ENCODE measurements at regions not wholly inside any gene's neighbourhood (a gene's known extent, or its start where the extent isn't known, plus 50 kb on each side); places are given as distances from the start of the nearest gene placed in this dataset.

GRCh38 chr12:5308216-5308615, 123.7 kb upstream of the NTF3 start:
- POLR2A ChIA-PET = no interaction called here
- CTCF ChIA-PET = no interaction called here
- no peak for DNase-seq
- no peak overlapping the region for H3K4me3 ChIP-seq (ENCODE audit: low read depth, low read length)
- BruUV-seq (replicated peaks) = no TSS peak
- no peaks in the 10 kb centered on the region; the same call in 1 of the 2 replicates for H3K36me3 ChIP-seq (ENCODE audit: control insufficient read depth, insufficient read depth, low read length)
- Mint-ChIP-seq H3K27ac (ENCODE audit: unreplicated experiment) (no peak overlapping the region), H3K4me1 (ENCODE audit: low read depth, unreplicated experiment) (peaks cover 18% of the 10 kb centered on the region), H3K36me3 (ENCODE audit: insufficient read depth, unreplicated experiment) (no peaks in the 10 kb centered on the region), H3K27me3 (ENCODE audit: insufficient read depth, unreplicated experiment) (no peaks in the 10 kb centered on the region), H3K9me3 (ENCODE audit: unreplicated experiment) (peaks cover 11% of the 10 kb centered on the region), H3K4me3 (ENCODE audit: unreplicated experiment) (no peak overlapping the region)
- H3K9me3 ChIP-seq = peaks cover 6% of the 10 kb centered on the region; the same call in 1 of the 2 replicates
- H3K4me1 ChIP-seq = peaks cover 22% of the 10 kb centered on the region
- intact Hi-C loops (cut with micrococcal nuclease; ENCODE audit: unreplicated experiment) = loop anchor here (5.0 kb wide), 1 partner anchor 84 kb away; no protein-coding TSS in a partner anchor
- TF ChIP-seq, protein P1, sequence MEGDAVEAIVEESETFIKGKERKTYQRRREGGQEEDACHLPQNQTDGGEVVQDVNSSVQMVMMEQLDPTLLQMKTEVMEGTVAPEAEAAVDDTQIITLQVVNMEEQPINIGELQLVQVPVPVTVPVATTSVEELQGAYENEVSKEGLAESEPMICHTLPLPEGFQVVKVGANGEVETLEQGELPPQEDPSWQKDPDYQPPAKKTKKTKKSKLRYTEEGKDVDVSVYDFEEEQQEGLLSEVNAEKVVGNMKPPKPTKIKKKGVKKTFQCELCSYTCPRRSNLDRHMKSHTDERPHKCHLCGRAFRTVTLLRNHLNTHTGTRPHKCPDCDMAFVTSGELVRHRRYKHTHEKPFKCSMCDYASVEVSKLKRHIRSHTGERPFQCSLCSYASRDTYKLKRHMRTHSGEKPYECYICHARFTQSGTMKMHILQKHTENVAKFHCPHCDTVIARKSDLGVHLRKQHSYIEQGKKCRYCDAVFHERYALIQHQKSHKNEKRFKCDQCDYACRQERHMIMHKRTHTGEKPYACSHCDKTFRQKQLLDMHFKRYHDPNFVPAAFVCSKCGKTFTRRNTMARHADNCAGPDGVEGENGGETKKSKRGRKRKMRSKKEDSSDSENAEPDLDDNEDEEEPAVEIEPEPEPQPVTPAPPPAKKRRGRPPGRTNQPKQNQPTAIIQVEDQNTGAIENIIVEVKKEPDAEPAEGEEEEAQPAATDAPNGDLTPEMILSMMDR (IDR thresholded peaks at IDR 0.05; ENCODE audit: insufficient read depth in 1 of 2, low read depth in 1 of 2, low read length in 1 of 2, severe bottlenecking in 1 of 2, unreplicated experiment in 1 of 2) = no peak
- H3K27me3 ChIP-seq (replicated peaks; ENCODE audit: control insufficient read depth, insufficient read depth, low read length) = no peaks in the 10 kb centered on the region

DNA sequence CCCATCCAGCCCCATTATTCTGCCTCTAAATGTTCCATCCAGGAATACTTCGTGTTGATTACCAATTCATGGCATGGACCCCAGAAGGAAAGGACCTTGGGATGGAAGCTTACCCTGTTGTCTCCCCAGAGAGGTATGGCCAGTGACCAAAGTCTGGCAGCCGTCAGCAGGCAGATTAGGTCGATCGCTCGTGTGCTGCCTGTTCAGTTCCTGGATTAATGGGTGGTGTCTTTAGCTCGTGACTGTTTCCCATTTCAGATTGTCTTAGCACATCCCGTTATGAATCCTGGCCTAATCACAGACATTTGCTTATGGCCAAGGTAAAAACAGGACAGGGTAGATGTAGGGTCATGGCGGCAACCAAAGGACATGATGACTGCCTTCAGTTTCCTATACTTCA, 122.9 kb upstream of the NTF3 start:
- Histone ChIP-seq H3K4me3 (ENCODE audit: low read depth, low read length) (no peak overlapping the region), H3K4me1 (peaks cover 22% of the 10 kb centered on the region), H3K9me3 (peaks cover 6% of the 10 kb centered on the region; the same call in 1 of the 2 replicates), H3K27me3 (replicated peaks; ENCODE audit: control insufficient read depth, insufficient read depth, low read length) (no peaks in the 10 kb centered on the region), H3K36me3 (ENCODE audit: control insufficient read depth, insufficient read depth, low read length) (no peaks in the 10 kb centered on the region; the same call in 1 of the 2 replicates)
- intact Hi-C loops (cut with micrococcal nuclease; ENCODE audit: unreplicated experiment) = loop anchor here (5.0 kb wide), 1 partner anchor 83 kb away; no protein-coding TSS in a partner anchor
- Mint-ChIP-seq H3K27ac (ENCODE audit: unreplicated experiment) (no peak overlapping the region), H3K4me3 (ENCODE audit: unreplicated experiment) (no peak overlapping the region), H3K36me3 (ENCODE audit: insufficient read depth, unreplicated experiment) (no peaks in the 10 kb centered on the region), H3K4me1 (ENCODE audit: low read depth, unreplicated experiment) (peaks cover 18% of the 10 kb centered on the region), H3K9me3 (ENCODE audit: unreplicated experiment) (peaks cover 10% of the 10 kb centered on the region), H3K27me3 (ENCODE audit: insufficient read depth, unreplicated experiment) (no peaks in the 10 kb centered on the region)
- DNase-seq = no peak
- ChIA-PET CTCF (no interaction called here), POLR2A (no interaction called here)
- TF ChIP-seq, protein P1 (IDR thresholded peaks at IDR 0.05; ENCODE audit: insufficient read depth in 1 of 2, low read depth in 1 of 2, low read length in 1 of 2, severe bottlenecking in 1 of 2, unreplicated experiment in 1 of 2) = no peak
- no TSS peak for BruUV-seq (replicated peaks)

DNA sequence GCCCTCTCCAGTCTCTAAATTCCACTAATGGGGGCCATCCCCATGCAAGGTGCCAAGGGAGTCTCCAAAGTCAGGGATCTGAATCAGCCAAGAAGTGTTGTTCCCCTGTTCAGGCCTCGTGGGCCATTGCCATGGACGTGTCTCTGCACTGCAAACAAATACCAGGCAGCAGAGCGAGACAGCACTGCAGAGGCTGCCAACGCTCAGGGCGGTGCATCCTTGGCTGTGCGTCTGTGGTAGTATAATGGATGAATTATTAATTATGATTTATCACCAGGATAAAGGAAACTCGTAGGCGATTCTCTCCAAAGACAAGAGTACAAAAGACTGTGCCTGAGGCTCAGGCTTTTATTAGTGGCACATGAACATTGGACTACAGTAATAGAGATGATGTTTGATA, 122.3 kb upstream of the NTF3 start:
- peaks cover 2% of the 10 kb centered on the region for H3K36me3 ChIP-seq (ENCODE audit: control insufficient read depth, insufficient read depth, low read length)
- H3K36me3 Mint-ChIP-seq (ENCODE audit: insufficient read depth, unreplicated experiment) = no peaks in the 10 kb centered on the region
- H3K27me3 Mint-ChIP-seq (ENCODE audit: insufficient read depth, unreplicated experiment) = no peaks in the 10 kb centered on the region
- no TSS peak for BruUV-seq (replicated peaks)
- H3K9me3 ChIP-seq = peaks cover 6% of the 10 kb centered on the region; the same call in 1 of the 2 replicates
- TF ChIP-seq, protein P1 (IDR thresholded peaks at IDR 0.05; ENCODE audit: insufficient read depth in 1 of 2, low read depth in 1 of 2, low read length in 1 of 2, severe bottlenecking in 1 of 2, unreplicated experiment in 1 of 2) = no peak
- ChIA-PET CTCF (no interaction called here), POLR2A (no interaction called here)
- no peaks in the 10 kb centered on the region for H3K27me3 ChIP-seq (replicated peaks; ENCODE audit: control insufficient read depth, insufficient read depth, low read length)
- no peak for DNase-seq
- H3K4me1 Mint-ChIP-seq (ENCODE audit: low read depth, unreplicated experiment) = peaks cover 18% of the 10 kb centered on the region
- H3K9me3 Mint-ChIP-seq (ENCODE audit: unreplicated experiment) = peaks cover 15% of the 10 kb centered on the region
- H3K4me3 ChIP-seq (ENCODE audit: low read depth, low read length) = no peak overlapping the region
- intact Hi-C loops (cut with micrococcal nuclease; ENCODE audit: unreplicated experiment) = loop anchor here (5.0 kb wide), 1 partner anchor 83 kb away; no protein-coding TSS in a partner anchor
- peaks cover 22% of the 10 kb centered on the region for H3K4me1 ChIP-seq
- no peak overlapping the region for H3K4me3 Mint-ChIP-seq (ENCODE audit: unreplicated experiment)
- H3K27ac Mint-ChIP-seq (ENCODE audit: unreplicated experiment) = no peak overlapping the region
